ENCODE measurements at regions not wholly inside any gene's neighbourhood (a gene's known extent, or its start where the extent isn't known, plus 50 kb on each side); places are given as distances from the start of the nearest gene placed in this dataset.

- TF ChIP-seq CTCF (conservative IDR thresholded peaks at IDR 0.05; ENCODE audit: low read depth, low read length) (no peak), EZH2 (IDR thresholded peaks at IDR 0.05; ENCODE audit: borderline replicate concordance, low read depth, low read length, poor library complexity, severe bottlenecking) (no peak)
These were observed 317.4 kb downstream of the DIPK2A start for GRCh38 chr3:144289057-144289456.

Measured in A673 (cell line).